Stimulated activated CD4-positive, alpha-beta T cell treated with anti-CD3 and anti-CD28 coated beads, Interleukin-1b, Interleukin-23, amount 100 ng/mL, for 4 hours (primary cell): ENCODE measurements at regions not wholly inside any gene's neighbourhood (a gene's known extent, or its start where the extent isn't known, plus 50 kb on each side); places are given as distances from the start of the nearest gene placed in this dataset.

Experiments used
- DNase-seq, 2 donors: peaks; one replicate each; pipeline ENCODE4 v3.0.0-alpha.2; 2020; ENCODE audit warnings: low read depth in 2 of 2

DNA sequence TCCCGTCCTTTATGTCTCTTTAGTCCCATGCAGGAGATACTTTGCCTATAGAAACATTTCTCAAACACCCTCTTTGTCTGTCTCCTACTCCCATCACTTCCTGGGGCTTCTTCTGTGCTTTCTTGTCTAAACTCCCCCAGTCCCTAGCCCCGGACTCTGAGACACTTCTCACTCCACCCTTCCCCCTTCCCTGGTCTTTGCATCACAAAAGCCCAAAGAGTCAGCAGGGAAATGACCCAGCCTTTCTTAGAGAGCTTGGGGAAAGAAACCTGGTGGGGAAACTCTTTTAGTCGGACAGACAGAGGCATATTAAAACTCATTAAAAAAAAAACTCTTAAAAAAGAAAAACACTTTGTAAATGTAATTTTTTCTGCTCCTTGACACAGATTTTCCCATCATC is 211.2 kb downstream of the TJP1 start:
- DNase-seq = no peak

DNA sequence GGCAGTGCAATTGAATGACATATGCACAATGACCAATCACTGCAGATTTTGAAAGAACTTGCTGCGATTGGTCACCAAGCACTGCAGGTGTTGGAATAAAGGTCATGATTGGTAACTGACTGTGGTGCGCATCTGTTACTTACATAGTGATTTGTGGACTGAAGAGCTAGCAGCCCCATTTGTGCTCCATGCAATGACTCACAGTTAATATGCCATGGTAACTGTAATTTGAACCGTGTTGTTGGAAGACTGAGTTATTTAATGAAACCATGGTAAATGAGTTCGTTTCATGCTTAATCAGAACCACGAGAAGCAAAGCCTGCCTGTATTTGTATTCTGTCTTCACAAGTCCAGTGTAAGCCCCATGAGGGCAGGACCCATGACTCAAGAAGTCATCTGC is 220.5 kb downstream of the TJP1 start:
- no peak for DNase-seq

DNA sequence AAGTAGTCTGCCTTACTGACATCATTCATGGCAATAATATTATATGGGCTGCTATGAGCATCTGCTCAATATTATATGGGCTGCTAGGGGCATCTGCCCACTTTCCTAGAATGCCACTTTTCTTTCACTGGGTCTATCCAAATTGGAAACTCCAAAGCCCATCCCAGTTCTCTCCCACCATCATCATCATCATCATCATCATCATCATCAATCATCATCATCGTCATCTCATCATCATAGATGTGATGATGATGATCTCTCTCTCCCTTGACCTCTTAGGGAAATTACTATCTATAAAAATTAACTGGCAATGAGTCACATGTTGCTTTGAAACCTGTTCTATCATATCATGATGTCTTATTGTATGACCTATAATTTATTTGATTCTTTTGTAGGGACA is 222.0 kb downstream of the TJP1 start:
- DNase-seq = no peak

DNA sequence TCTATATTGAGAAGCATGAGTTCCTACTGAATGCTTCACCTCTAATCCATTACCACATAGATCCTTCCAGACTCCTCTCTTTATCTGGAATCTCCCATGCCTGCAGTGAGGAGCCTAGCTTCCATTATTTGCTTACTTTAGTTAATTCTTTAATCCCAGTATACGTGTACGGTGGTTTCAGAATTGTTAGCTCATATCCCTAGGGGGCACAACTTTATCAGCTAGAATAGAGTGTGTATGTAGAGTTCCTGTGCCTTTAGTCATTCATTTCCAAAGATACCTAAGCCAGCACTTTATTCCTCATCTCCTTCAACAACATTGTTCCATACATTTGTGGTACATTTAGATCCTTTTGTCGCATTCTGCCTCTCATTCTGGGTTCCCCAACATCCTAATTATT is 226.0 kb downstream of the TJP1 start:
- DNase-seq = no peak

DNA sequence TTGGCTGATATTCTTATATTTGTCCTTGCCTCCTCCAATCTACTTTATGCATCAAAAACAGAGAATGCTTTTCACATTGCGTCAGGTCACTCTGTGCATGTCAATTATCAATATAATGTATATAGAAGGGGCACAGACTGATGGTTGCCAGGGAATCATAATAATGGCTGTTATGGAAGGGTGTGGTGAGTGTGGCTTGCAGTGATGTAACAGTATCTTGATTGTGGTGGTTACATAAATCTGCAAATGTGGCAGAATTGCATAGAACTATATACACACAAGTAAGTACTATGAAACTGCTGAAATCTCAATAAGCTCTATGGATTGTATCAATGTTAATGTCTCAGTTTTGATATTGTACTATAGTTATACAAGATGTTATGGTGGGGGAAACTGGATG is 228.6 kb downstream of the TJP1 start:
- no peak for DNase-seq

DNA sequence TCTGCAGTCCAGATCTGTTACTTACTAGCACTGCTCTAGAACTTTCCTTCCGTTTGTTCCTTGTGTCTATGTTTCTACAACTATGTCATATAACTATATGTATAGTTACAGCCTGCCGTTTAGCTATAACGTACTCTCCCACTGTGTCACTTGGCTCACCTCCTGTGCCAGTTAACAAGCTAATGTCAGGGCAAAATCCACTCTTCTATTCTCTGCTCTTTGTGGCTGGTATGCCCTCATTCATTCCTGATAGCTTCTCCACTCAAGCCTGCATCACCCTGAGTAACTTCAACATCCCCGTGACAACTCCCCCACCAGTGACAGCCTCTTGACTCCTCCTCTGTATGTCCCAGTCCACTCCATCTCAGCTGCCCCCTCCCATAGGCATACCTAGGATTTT is 229.2 kb downstream of the TJP1 start:
- no peak for DNase-seq

DNA sequence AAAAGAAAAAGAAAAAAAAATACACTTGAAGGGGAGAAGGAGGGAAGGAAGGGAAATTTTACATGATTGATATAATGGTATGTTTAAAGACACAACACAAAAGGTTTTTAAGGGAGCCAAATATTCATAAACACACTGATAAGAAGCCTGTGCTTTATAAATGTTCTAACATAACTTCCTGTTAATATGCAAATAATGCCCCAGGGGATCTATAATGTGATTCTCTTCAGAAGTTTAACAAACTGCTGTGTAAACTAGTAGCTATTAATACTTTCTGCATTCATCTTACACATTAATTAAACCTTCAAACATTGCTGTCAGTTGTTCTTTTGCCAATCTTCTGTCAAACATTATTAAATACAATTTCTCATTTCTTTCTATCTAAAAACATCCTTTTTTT is 231.6 kb downstream of the TJP1 start:
- no peak for DNase-seq

DNA sequence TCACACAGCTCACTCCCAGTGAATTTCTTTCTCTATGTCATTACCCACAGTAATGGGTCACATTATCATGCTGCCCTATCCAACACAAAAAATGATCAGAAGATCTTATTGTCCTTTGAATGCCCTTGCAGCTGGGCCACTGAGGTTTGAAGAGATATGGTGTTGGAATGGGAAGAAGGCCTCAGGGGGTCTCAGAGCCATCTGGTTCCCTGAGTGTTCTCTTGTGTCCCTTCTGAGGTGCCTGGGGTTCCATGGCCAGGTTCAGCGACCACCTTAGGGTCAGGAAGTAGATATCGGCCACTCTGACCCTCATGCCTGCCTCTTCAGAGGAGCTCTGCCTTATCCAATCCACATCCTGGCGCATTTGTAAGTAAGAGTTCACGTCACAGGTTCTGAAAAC is 232.3 kb downstream of the TJP1 start:
- DNase-seq = no peak

DNA sequence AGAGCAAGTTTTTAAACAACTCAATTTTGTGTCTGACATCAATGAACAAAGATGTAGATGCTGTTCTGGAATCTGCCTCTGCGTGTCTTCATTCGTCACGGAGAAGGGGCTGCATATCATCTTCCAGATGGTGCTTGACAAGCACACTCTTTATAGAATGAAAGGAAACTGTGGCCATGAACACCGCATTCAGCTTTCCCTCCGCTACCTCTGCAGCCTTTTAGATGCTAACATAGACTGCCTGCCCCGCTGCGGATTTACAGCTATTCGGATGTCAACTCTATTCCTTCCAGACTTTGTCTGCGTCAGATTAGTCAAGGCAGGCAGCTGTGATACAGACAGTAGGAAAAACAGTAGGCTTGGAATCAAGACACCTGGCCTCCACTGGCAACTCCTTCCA is 232.9 kb downstream of the TJP1 start:
- no peak for DNase-seq

DNA sequence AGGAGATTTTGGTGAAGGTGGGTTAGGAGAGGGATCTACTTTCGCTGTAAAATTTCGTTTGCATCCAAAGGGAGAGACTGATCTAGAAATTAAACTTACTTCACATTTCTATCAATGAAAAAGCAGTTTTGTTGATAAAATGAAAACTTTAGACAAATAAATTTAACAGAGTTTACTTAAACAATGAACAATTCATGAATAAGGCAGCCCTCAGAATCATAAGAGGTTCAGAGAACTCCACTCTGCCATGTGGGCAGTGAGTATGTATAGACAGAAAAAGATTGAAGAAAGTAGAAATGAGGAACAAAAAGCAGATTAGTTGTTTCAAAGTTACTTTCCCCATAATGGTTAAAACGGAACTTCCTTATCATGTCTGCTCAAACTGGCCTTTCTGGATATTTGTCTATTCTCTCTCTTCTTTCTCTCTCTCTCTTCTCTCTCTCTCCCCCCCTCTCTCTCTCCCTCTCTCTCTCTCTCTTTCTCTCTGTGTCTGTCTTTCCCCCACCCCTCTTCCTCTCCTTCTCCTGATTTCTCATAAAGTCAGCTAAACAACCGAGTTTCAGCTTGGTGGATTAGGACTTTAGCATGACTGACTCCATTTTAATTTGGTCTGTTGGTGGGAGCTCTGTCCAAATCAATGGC is 248.9 kb downstream of the TJP1 start:
- no peak for DNase-seq

DNA sequence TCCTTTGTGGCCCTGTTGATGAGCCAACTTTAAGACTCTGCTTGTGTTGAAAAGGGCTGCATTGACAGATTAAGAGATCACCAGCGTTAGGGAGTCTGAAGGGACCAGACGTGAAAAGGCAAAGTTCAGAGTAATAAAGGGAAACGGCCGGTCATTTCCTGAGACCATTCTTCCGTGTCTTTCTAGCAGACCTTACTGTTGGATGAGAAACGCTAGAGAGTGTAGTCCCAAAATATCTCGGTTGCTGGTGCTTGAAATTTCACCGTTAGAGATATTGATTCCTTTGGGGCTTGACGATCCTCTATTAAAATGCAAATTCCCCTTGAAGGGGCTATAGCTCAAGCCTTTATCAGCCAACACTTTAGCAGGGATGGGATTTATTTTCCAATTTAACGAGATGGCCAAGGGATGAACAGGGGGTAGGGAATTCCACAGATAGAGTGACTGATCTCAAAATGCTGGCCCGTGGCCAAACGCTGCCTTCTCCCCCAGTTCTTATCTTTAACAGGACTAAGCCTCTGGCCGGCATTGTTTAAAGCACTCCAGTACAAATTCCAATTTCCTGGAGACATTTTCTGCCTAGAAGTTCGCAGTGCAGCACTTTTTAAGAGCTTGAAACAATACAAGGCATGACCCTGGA is 250.4 kb downstream of the TJP1 start:
- no peak for DNase-seq

DNA sequence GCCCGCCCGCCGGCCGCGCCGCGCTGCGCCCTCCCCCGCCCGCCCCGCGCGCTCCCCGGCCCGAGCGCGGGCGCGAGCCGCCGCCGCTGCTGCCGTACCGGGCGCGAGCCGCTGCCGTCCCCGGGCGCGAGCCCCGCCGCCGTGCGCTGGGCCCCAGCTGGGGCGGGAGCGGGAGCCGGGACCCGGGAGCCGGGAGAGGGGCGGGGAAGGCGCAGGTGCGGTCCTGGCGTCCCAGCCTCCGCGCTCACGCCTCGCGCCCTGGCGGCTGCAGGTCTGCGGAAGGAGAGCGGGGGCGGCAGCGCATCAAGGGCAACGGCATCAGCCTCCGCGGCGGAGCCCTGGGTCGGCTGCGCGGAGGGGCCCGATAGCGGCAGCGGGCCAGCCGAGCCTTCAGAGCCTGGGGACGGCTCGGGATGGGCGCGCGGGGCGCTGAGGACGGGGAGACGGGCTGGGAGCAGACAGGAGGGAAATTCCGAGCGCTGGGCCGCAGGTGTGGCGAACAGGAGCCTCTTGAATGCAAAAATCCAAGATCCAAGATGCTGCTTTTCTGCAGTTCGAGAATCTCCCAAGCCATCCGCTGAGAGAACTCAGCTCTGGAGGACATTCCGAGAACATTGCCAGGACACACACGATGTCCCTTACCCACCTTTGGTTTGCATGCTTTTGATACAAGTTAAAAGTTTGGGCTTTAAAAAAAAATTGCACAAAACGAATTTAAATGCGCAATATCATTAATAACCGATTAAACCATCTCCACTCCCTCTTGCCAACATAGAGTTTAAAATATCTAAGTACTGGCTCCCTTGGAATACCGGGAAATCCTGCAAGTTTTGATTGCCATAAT is 251.1 kb downstream of the TJP1 start:
- peak in 1 of 2 donors; percentile 2 for DNase-seq

DNA sequence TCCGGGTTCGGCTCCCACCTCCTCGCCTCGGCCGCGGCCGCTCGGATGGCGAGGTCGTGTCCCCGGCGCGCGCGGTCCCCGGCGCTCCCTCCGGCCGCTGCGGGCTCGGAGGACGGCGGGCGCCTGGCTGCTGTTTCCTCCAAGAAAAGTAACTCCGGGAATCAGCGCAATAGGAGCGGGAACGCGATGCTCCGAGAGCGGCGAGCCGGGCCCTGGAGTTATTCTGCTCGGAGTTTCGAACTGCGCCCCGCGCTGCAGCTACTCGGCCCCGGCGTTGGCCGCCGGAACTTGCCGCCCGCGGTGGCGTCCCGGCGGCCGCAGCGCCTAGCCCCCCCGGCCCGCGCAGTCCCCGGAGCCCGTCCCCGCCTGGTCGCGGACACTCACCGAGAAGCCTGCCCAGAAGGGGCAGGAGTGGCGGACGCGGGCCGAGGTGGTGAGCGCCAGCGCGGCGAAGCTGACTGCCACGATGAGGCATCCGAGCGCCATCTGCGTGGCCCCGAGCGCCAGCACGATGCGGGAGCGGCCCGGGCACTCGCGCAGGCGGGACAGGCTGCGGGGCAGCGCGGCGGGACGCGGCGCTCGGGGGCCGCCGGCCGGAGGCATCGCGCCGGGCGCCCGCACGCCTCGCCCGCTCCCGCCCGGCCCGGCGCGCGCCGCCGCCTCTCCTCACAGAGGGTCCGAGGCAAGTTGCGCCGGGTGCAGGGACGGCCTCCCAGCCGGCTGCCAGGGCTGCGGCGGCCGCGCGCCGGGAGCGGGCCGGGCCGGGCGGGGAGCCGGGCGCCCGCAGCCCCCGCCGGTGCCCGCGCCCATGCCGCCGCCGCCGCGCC is 251.9 kb downstream of the TJP1 start:
- DNase-seq = no peak

DNA sequence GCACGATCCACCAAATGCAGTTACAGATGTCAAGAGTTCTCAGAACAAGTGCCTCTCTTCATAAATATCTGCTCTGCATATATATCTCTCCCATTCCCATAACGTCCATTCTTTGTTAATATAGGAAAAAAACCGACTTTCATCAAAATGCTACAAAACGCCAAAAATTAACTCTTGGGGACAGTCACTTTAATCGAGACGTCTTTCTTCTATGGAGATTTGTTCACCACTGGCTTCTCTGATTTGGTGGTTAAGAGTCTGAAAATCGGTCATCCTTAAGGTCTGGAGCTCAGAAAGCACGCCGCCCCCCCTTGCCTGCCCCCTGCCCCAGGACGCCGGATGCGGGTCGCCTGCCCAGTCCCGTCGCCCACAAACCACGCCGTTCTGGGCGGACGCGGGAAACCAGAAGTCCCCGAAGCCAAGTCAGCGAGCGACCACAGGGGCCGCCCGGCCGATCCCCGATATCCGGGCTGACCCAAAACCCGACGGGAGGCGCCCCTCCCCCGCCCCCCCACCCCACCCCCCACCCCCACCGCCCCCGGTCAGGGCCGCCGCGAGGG is 252.7 kb downstream of the TJP1 start:
- DNase-seq = no peak

DNA sequence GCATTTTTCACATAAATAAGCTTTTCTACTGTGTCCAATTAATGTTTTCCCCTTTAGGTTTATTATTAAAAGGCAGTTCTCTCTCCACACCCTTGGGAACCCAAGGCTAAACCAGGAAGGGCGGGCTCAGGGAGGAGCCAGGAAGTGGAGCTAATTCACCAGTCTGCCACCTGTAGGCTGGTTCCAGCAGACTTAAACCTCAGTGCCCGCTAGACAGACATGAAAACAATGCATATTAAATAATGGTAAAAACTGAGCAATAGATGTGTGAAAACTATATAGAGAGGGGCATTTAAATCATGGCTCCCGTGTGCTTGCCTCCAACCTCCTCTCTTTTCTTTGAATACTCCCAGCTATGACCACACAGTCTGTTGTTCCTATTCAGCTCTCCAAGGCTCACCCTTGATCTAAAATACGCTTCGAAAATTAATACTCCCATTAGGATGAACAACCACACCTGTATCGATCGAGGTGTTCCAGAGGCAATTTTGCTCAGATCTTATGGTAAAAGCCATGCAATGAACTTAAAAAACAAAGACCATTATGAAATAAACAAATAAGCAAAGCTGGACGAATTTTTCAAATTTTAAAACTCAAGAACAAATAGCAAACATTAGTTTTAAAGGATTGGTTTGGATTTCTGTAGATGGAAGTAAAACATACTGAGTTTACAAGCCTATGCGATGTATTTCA is 253.3 kb downstream of the TJP1 start:
- DNase-seq = no peak

DNA sequence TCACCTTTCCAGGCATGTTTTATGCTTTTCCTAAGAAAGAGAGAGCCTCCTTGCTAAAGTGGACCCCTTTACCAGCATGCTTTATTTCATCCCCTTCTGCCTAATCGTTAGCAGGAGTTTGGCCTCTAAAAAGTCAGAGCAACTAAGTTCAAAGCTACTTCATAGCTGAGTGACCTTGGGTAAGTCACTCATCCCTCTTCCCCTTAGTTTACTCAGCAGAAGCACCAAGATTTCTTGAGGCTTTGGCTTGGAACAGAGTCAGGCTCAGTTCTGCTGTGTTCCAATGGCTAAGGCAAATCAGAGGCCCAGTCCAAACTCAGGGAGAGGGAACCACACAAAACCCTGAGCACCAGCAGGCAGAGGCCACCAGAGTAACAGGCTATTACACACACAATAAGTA is 254.9 kb downstream of the TJP1 start:
- no peak for DNase-seq

DNA sequence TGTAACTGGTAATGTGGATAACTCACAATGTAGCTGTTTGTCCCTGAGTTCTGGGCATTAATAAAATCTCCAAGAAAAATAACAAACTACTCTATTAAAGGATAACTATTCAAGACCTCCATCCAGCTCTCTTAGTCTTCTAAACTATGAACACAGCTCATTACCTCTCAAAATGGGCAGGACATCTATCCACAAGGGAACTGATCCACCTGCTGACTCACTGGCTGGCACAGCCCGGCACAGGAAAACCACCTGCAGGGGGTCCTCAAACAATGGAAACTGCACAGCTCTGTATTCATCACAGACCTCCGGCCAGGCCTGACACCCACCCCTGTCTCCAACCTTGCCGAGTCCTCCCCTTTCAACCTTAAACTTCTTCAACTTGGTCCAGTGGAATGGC is 255.4 kb downstream of the TJP1 start:
- no peak for DNase-seq

DNA sequence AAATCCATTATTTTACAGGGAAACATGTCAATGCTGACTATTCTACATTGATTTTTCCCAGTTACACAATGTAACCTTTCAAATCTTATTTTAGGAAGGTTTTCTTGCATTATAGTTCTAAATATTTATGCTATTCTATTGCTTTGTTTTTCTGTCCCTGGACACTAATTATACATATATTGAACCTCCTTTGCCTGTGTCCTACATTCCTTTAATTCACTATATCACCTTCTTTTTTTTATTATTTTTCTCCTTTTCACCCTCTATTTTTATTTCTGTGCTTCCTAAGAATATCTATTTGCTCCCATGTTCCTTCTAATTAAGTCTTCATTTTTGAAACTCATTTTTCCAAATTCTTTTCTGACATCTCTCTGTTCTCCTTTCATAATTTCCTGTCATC is 259.2 kb downstream of the TJP1 start:
- no peak for DNase-seq

DNA sequence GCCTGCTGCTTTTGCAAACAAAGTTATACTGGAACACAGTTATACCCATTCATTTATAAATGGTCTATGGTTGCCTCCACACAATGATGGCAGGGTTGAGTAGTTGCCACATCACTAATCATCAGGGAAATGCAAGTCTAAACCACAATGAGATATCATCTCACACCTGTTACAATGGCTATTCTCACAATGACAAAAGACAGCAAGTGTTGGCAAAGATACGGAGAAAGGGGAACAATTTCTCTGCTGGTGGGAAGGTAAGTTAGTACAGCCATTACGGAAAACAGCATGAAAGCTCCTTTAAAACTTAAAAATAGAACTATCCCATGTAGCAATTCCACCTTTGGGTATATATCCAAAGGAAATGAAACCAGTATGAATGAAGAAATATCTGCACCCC is 261.4 kb downstream of the TJP1 start:
- DNase-seq = no peak

DNA sequence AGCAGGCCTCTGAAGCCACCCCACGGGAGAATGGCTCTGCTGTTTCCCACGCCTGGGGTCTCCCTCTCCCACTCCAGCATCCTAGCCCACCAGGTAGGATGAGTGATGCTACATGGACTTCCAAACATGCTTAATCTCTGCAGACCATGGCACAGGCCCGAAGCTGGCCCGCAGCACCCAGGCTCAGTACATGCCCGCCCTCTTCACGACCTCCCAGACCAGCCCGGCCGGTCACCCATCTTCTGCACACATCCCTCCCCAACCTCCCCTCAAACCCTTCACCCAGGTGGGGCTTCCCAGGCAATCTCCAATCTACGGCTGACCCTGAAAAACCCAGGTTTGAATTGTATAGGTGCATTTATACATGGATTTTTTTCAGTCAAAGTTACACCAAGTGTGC is 264.0 kb downstream of the TJP1 start:
- no peak for DNase-seq

DNA sequence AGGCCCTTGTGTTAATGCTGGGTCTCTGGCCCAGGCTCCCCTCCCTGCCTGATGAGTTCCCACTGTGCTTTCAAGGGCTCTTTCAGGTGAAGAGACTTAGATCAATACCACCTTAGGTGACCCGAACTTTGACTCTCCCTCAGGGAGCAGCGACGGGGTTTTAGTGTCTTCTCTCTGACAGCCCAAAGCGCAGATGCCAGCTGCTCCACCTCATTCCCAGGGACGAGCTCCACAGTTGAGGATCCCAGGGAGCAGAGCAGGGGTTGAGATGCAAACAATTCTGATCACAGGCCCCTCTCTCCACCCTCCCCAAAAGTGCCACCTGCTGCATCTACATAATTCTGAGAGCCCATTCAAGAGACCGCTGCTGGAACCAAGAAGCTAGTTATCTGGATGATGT is 265.1 kb downstream of the TJP1 start:
- DNase-seq = no peak
